ENCODE measurements at regions not wholly inside any gene's neighbourhood (a gene's known extent, or its start where the extent isn't known, plus 50 kb on each side); places are given as distances from the start of the nearest gene placed in this dataset.

- TF ChIP-seq CHD7 (IDR thresholded peaks at IDR 0.05; ENCODE audit: insufficient replicate concordance, low read length), result no peak
- TF ChIP-seq SRF (IDR thresholded peaks at IDR 0.05; ENCODE audit: low read depth, low read length), result no peak
- TF ChIP-seq GTF2F1 (IDR thresholded peaks at IDR 0.05; ENCODE audit: borderline replicate concordance, low read depth, low read length), result no peak
- no peak for TF ChIP-seq BCL11A (IDR thresholded peaks at IDR 0.05; ENCODE audit: low read depth in 2 of 2, low read length in 2 of 2)
- TF ChIP-seq SIX5 (IDR thresholded peaks at IDR 0.05; ENCODE audit: low read depth, low read length), result no peak
Observed at GRCh38 chr1:60668585-60668984, 413.8 kb upstream of the NFIA start (continued).
